ENCODE measurements at regions not wholly inside any gene's neighbourhood (a gene's known extent, or its start where the extent isn't known, plus 50 kb on each side); places are given as distances from the start of the nearest gene placed in this dataset.
"Not testable (repeated sequence)": the region's sequence is repeated elsewhere in the genome, so short reads cannot be mapped to it uniquely, and the experiment has no call there.

GRCh38 chr9:19895006-19895405, 106.2 kb upstream of the SLC24A2 start:
- no peak overlapping the region for H3K4me3 ChIP-seq
- H3K4me1 ChIP-seq, result no peaks in the 10 kb centered on the region
- no peaks in the 10 kb centered on the region for H3K9me3 ChIP-seq
- intact Hi-C loops (cut with DNase I), result no loop called here
- peak in 1 of 2 donors; percentile 25 for TF ChIP-seq POLR2AphosphoS5 (IDR thresholded peaks at IDR 0.05; ENCODE audit: insufficient read depth in 1 of 2, low read depth in 1 of 2)
- no peak for TF ChIP-seq POLR2A (IDR thresholded peaks at IDR 0.05)
- no peaks in the 10 kb centered on the region for H3K27me3 ChIP-seq
- no peaks in the 10 kb centered on the region for H3K36me3 ChIP-seq
- no peak overlapping the region for H3K27ac ChIP-seq
- DNase-seq (ENCODE audit: extremely low spot score in 2 of 2), result no peak

GRCh38 chr9:19885608-19886007, 96.8 kb upstream of the SLC24A2 start:
- Histone ChIP-seq H3K4me3 (no peak overlapping the region), H3K27me3 (no peaks in the 10 kb centered on the region), H3K9me3 (no peaks in the 10 kb centered on the region), H3K27ac (no peak overlapping the region), H3K36me3 (no peaks in the 10 kb centered on the region), H3K4me1 (no peaks in the 10 kb centered on the region)
- no peak for TF ChIP-seq POLR2AphosphoS5 (IDR thresholded peaks at IDR 0.05; ENCODE audit: insufficient read depth in 1 of 2, low read depth in 1 of 2)
- TF ChIP-seq CTCF (IDR thresholded peaks at IDR 0.05), result no peak
- intact Hi-C loops (cut with DNase I), result no loop called here
- DNase-seq (ENCODE audit: extremely low spot score in 2 of 2), result no peak

- H3K27ac ChIP-seq, result no peak overlapping the region
- H3K36me3 ChIP-seq, result no peaks in the 10 kb centered on the region
- TF ChIP-seq POLR2A (IDR thresholded peaks at IDR 0.05) (no peak), POLR2AphosphoS5 (IDR thresholded peaks at IDR 0.05; ENCODE audit: insufficient read depth in 1 of 2, low read depth in 1 of 2) (no peak), CTCF (IDR thresholded peaks at IDR 0.05) (no peak)
These were observed 90.2 kb upstream of the SLC24A2 start for GRCh38 chr9:19879062-19879461.

GRCh38 chr9:19876569-19877316, 87.9 kb upstream of the SLC24A2 start:
- Histone ChIP-seq H3K27me3 (no peaks in the 10 kb centered on the region), H3K36me3 (no peaks in the 10 kb centered on the region), H3K4me3 (no peak overlapping the region), H3K4me1 (no peaks in the 10 kb centered on the region), H3K27ac (no peak overlapping the region), H3K9me3 (no peaks in the 10 kb centered on the region)
- intact Hi-C loops (cut with DNase I), result no loop called here
- DNase-seq (ENCODE audit: extremely low spot score in 2 of 2), result no peak
- TF ChIP-seq CTCF (IDR thresholded peaks at IDR 0.05) (no peak), POLR2AphosphoS5 (IDR thresholded peaks at IDR 0.05; ENCODE audit: insufficient read depth in 1 of 2, low read depth in 1 of 2) (no peak), POLR2A (IDR thresholded peaks at IDR 0.05) (no peak)

More at GRCh38 chr9:19879062-19879461, 90.2 kb upstream of the SLC24A2 start:
- intact Hi-C loops (cut with DNase I), result no loop called here
- Histone ChIP-seq H3K4me3 (no peak overlapping the region), H3K9me3 (no peaks in the 10 kb centered on the region), H3K27me3 (no peaks in the 10 kb centered on the region), H3K4me1 (no peaks in the 10 kb centered on the region)
- no peak for DNase-seq (ENCODE audit: extremely low spot score in 2 of 2)

GRCh38 chr9:19875291-19875920, 86.6 kb upstream of the SLC24A2 start:
- no peaks in the 10 kb centered on the region for H3K4me1 ChIP-seq
- TF ChIP-seq POLR2A (IDR thresholded peaks at IDR 0.05) (no peak), CTCF (IDR thresholded peaks at IDR 0.05) (no peak), POLR2AphosphoS5 (IDR thresholded peaks at IDR 0.05; ENCODE audit: insufficient read depth in 1 of 2, low read depth in 1 of 2) (no peak)
- no peaks in the 10 kb centered on the region for H3K36me3 ChIP-seq
- intact Hi-C loops (cut with DNase I), result no loop called here
- DNase-seq (ENCODE audit: extremely low spot score in 2 of 2), result no peak
- no peak overlapping the region for H3K27ac ChIP-seq
- no peak overlapping the region for H3K4me3 ChIP-seq
- no peaks in the 10 kb centered on the region for H3K27me3 ChIP-seq
- H3K9me3 ChIP-seq, result no peaks in the 10 kb centered on the region

GRCh38 chr9:19873188-19873587, 84.4 kb upstream of the SLC24A2 start:
- H3K4me3 ChIP-seq; H3K27me3 ChIP-seq; H3K9me3 ChIP-seq; H3K27ac ChIP-seq; intact Hi-C loops (cut with DNase I); DNase-seq (ENCODE audit: extremely low spot score in 2 of 2); H3K4me1 ChIP-seq; H3K36me3 ChIP-seq: not testable (repeated sequence)
